Body of pancreas (tissue), 4 donors: ENCODE measurements at regions not wholly inside any gene's neighbourhood (a gene's known extent, or its start where the extent isn't known, plus 50 kb on each side); places are given as distances from the start of the nearest gene placed in this dataset.

Experiments
- POLR2A ChIP-seq, 3 donors: fragments of 450-650 bp; IDR thresholded peaks; one replicate each; pipeline ENCODE4 v1.6.1; 2016; ENCODE audit warnings: antibody characterized with exemption in 3 of 3, mild to moderate bottlenecking in 2 of 3
- TF ChIP-seq, protein P1 (sequence below), 7 experiments: fragments of 450-650 bp in 4 of 7; fragments of 200-600 bp in 3 of 7; sonication (generic) in 3 of 7; IDR thresholded peaks; one replicate each; pipeline ENCODE4 v1.5.1; 2016 to 2019; ENCODE audit warnings: antibody characterized with exemption in 7 of 7

DNA sequence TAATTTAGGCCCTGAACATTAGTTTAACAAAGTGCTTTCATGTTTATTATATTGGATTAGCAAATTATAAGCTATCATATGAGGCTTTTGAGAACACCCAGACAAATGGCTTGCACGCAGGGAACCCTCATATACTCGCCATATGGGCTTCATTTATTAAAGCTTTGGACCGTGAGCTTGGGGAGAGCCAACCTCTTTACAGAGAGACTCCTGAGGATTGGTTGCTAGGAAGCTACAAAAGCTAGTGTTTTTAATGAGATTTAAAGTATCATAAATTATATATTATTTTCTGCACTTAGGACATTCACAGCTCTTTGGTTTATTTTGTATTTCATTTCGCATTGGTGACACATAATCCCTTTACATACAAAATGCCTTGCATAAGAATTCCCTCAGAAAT, 193.8 kb upstream of the TOX3 start:
- TF ChIP-seq, protein P1, sequence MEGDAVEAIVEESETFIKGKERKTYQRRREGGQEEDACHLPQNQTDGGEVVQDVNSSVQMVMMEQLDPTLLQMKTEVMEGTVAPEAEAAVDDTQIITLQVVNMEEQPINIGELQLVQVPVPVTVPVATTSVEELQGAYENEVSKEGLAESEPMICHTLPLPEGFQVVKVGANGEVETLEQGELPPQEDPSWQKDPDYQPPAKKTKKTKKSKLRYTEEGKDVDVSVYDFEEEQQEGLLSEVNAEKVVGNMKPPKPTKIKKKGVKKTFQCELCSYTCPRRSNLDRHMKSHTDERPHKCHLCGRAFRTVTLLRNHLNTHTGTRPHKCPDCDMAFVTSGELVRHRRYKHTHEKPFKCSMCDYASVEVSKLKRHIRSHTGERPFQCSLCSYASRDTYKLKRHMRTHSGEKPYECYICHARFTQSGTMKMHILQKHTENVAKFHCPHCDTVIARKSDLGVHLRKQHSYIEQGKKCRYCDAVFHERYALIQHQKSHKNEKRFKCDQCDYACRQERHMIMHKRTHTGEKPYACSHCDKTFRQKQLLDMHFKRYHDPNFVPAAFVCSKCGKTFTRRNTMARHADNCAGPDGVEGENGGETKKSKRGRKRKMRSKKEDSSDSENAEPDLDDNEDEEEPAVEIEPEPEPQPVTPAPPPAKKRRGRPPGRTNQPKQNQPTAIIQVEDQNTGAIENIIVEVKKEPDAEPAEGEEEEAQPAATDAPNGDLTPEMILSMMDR (IDR thresholded peaks at IDR 0.05), result no peak
- TF ChIP-seq POLR2A (IDR thresholded peaks at IDR 0.05), result no peak
